C4-2B (cell line): ENCODE measurements at regions not wholly inside any gene's neighbourhood (a gene's known extent, or its start where the extent isn't known, plus 50 kb on each side); places are given as distances from the start of the nearest gene placed in this dataset.

Source experiments
- H3K27ac ChIP-seq: fragments of 450-650 bp; 2 replicates; pipeline ENCODE4 v1.5.1; 2017
- ZFX ChIP-seq: fragments of 450-650 bp; IDR thresholded peaks from 2 replicates; pipeline ENCODE4 v1.6.1; 2017
- TF ChIP-seq, protein P1 (sequence below): fragments of 450-650 bp; conservative IDR thresholded peaks from 2 replicates; pipeline ENCODE4 v1.5.1; 2017; ENCODE audit warnings: mild to moderate bottlenecking

DNA sequence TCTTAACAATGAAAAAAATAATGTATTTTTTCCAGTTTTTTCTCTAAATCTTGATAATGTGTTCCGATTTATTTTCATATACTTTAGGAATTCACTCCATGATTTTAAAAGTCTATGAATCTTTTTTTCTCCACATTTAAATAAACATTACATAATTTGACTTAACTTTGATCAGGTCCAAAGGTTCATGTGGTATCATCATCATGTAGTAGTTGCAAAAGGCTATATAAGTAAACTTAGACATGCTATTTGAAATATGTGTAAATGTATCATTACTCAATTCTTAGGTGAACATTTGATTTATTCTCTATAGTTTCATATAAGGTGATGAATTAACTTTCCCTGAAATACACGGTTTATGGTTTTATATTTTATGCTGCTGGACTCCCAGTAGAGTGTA is 2197.0 kb upstream of the RAG2 start:
- TF ChIP-seq, protein P1, sequence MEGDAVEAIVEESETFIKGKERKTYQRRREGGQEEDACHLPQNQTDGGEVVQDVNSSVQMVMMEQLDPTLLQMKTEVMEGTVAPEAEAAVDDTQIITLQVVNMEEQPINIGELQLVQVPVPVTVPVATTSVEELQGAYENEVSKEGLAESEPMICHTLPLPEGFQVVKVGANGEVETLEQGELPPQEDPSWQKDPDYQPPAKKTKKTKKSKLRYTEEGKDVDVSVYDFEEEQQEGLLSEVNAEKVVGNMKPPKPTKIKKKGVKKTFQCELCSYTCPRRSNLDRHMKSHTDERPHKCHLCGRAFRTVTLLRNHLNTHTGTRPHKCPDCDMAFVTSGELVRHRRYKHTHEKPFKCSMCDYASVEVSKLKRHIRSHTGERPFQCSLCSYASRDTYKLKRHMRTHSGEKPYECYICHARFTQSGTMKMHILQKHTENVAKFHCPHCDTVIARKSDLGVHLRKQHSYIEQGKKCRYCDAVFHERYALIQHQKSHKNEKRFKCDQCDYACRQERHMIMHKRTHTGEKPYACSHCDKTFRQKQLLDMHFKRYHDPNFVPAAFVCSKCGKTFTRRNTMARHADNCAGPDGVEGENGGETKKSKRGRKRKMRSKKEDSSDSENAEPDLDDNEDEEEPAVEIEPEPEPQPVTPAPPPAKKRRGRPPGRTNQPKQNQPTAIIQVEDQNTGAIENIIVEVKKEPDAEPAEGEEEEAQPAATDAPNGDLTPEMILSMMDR, result no peak
- TF ChIP-seq ZFX, result no peak
- no peak overlapping the region for H3K27ac ChIP-seq

DNA sequence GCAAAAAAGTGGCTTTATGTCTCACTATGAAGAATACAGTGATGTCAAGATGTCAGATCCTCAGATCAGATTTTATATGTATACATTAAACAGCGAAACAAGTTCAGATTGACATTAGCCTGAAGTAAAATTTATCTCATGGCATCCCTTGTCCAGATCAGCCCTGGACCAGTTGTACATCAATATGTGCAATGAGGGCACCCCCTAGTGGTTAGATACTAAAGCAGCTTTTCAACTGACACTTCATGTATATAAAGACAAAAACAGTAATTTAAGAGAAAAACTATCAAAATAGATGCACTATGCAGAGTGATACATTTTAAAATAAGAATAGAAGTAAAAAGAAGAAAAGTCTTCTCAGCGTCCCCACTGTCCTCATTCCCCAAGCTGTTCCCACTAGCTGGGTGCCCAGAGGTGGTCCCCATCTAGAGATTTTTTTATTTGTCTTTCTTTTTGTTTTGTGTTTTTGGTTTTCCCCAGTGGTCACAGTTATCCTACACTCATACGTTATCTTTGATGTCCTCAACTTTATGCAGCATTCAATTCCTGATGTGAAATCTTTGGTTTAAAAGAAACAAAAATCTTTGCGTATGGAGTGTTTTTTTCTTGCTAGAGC is 2193.4 kb upstream of the RAG2 start:
- TF ChIP-seq, protein P1, result peak; percentile 87
- TF ChIP-seq ZFX, result no peak
- H3K27ac ChIP-seq, result no peak overlapping the region

DNA sequence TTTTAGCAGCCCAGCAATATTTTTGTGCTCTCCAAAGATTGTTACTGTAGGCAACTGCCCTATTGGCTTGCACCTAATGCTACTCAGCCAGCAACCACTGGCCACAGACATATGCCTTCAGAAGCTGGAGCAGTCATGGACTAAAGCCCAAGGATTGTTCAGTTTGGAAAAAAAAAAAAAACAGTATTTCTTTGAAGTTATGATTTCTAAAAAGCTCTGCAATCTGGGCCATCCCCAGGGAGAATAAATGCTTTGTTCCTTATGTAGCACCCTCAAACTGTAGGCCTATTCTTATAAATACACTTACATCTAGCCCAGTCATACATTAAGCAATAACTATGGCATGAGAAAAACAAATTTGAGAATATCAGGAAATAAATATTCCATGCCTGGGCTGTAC is 2190.5 kb upstream of the RAG2 start:
- TF ChIP-seq, protein P1, result no peak
- TF ChIP-seq ZFX, result no peak
- no peak overlapping the region for H3K27ac ChIP-seq

DNA sequence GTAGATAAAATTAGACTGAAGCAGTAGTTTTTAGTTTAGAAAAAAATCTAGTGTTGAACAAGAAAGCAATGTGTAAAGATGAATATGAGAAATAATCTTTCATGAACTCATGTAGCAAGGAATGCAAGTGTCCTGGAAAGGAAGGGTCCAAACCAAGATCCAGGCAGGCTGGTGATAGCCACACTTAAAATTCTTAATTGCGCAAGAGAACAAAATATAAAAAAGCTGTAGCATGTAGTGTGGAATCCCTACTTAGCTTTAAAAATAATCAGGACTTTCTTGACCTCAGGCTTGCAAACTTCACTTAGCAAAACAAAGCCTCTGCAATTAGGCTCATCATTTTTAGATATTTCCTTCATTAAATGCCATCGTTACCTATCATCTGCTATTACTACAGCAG is 2186.1 kb upstream of the RAG2 start:
- TF ChIP-seq, protein P1, result no peak
- TF ChIP-seq ZFX, result no peak
- no peak overlapping the region for H3K27ac ChIP-seq

DNA sequence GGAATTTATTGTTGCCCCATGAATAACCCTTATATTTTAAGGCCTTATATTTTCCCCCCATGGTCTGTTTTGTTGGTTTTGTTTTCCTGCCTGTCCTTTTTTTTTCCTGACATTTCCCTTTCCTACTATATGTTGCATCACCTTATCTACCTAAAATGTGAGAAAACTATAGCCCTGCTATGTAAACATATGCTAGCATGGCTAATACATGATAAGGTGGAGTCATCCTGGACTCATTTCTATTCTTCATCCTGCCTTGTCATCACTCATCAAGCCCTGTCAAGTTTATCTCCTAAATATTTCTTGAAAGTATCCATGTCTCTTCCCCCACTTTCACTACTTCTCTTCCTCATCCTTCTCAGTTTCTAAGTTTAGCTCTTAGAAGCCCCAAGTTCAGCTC is 2168.8 kb upstream of the RAG2 start:
- no peak for TF ChIP-seq ZFX
- TF ChIP-seq, protein P1, result no peak
- H3K27ac ChIP-seq, result no peak overlapping the region

DNA sequence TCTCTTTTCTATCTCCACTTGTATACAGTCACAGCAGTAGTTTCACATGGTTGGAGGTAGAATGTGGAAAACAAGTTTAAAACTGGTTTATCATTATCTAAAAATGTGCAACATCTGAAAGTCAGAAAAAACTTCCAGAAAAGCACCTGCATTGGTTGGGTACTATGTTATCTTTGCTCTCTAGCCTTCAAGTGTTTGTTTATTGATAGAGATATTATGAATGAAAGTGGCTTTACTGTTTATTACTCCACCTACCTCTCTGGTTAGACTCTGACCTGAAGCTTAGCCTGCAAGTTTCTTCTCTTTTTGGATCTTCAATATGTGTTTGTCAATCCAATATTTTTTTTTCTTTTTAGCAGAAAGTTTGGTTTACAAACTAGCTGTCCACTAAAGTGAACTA is 2161.4 kb upstream of the RAG2 start:
- no peak overlapping the region for H3K27ac ChIP-seq
- TF ChIP-seq ZFX, result no peak
- TF ChIP-seq, protein P1, result no peak

DNA sequence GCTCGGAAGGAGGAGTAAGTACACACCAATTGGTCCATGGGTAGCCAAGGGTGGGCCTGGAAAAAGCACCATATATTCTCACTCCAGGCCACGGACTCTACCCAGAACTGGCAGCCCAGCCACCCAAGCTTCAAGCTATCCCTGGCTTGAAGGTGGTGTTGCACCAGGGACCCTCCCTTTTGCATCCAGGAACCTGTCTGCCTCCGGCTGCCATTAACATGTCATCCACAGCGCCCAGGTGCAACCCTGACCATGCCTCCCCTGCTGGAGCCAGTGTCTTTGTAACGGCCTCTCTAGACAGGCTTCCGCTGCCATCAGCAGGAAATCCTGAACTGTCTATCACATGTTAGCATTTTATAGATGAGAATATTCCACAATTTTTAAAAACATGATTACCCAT is 2158.5 kb upstream of the RAG2 start:
- TF ChIP-seq, protein P1, result no peak
- TF ChIP-seq ZFX, result no peak

More for the DNA sequence above, 2158.5 kb upstream of the RAG2 start:
- no peak overlapping the region for H3K27ac ChIP-seq
